NT2/D1 (cell line): ENCODE measurements at regions not wholly inside any gene's neighbourhood (a gene's known extent, or its start where the extent isn't known, plus 50 kb on each side); places are given as distances from the start of the nearest gene placed in this dataset.

Experiments
- YY1 ChIP-seq: IDR thresholded peaks from 2 replicates; pipeline ENCODE4 v1.6.1; 2011; ENCODE audit not compliant: insufficient read length, insufficient read depth
- ZNF274 ChIP-seq: IDR thresholded peaks from 2 replicates; pipeline ENCODE4 v1.6.1; 2011; ENCODE audit warnings: mild to moderate bottlenecking, low read depth, low read length

DNA sequence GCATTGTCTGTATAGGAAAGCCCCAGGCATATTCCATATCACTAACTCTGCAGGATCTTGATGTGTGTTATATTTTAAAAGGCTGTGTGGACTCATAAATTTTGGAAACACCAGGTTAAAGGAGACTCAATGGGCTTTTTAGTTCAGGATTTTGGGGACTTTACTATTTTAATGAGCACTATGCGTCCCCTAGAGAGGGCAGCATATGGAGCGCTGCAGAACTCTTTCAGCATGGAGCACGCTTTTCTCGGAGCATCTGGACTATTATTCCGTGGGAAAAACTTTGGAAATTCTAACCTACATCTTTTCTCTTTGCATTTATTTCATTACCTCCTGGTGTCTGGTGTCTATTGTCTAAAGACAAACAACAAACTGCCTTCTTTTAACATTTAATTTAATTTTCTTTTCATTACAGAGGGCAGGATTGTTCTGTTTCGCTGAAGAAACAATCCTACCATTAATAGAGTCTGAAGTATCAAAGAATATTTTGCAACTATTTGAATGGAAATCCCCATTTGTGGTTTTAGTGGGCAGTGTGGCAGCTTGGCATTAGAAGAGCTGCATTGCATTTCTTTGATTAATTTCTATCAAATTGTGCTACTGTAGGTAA lies 399.9 kb upstream of the HSF2 start:
- TF ChIP-seq YY1 = no peak
- TF ChIP-seq ZNF274 = no peak
